ENCODE measurements at regions not wholly inside any gene's neighbourhood (a gene's known extent, or its start where the extent isn't known, plus 50 kb on each side); places are given as distances from the start of the nearest gene placed in this dataset.

DNA sequence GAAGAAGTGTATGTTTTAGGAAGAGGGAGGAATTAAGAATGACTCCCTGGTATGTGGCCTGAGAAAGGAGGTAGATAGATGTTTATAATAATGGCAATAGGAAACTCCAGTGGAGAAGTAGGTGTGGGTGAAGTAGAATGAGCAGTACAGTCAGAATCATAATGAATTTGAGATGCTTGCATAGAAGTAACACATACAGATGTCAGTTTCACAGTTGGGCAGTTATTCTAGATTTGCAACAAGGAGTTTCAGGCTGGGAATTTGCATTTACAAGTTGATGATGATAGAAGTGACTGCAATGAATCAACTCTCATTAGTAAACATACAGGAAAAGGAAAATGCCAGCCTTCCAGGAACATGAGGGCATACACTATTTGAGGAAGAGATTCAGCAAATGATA is 149.0 kb downstream of the SLITRK1 start:
- intact Hi-C loops (cut with micrococcal nuclease; ENCODE audit: unreplicated experiment), result no loop called here
- no peak for DNase-seq (ENCODE audit: low spot score)
- Histone ChIP-seq H3K79me2 (ENCODE audit: insufficient read depth, low read depth, low read length) (no peaks in the 10 kb centered on the region), H4K20me1 (ENCODE audit: insufficient read depth, low read length) (no peaks in the 10 kb centered on the region), H3K4me1 (ENCODE audit: insufficient read depth, low read length, poor library complexity, severe bottlenecking) (no peaks in the 10 kb centered on the region), H2AFZ (ENCODE audit: low read length) (no peak overlapping the region), H3K9me3 (ENCODE audit: low read length) (no peaks in the 10 kb centered on the region), H3K27ac (ENCODE audit: low read depth, low read length, poor library complexity, severe bottlenecking) (no peak overlapping the region), H3K9me2 (ENCODE audit: insufficient read depth, low read length) (no peaks in the 10 kb centered on the region), H3K36me3 (ENCODE audit: insufficient read depth, low read length) (no peaks in the 10 kb centered on the region), H3K4me2 (ENCODE audit: low read length) (no peak overlapping the region), H3K4me3 (ENCODE audit: low read depth, low read length, poor library complexity, severe bottlenecking) (no peak overlapping the region)
- no TSS peak for BruUV-seq (replicated peaks)
- TF ChIP-seq, protein P1, sequence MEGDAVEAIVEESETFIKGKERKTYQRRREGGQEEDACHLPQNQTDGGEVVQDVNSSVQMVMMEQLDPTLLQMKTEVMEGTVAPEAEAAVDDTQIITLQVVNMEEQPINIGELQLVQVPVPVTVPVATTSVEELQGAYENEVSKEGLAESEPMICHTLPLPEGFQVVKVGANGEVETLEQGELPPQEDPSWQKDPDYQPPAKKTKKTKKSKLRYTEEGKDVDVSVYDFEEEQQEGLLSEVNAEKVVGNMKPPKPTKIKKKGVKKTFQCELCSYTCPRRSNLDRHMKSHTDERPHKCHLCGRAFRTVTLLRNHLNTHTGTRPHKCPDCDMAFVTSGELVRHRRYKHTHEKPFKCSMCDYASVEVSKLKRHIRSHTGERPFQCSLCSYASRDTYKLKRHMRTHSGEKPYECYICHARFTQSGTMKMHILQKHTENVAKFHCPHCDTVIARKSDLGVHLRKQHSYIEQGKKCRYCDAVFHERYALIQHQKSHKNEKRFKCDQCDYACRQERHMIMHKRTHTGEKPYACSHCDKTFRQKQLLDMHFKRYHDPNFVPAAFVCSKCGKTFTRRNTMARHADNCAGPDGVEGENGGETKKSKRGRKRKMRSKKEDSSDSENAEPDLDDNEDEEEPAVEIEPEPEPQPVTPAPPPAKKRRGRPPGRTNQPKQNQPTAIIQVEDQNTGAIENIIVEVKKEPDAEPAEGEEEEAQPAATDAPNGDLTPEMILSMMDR (conservative IDR thresholded peaks at IDR 0.05; ENCODE audit: low read length), result no peak
- no peak for TF ChIP-seq EZH2phosphoT487 (IDR thresholded peaks at IDR 0.05; ENCODE audit: borderline replicate concordance, low read depth, low read length)
- ChIA-PET CTCF (ENCODE audit: unreplicated experiment) (no interaction called here), POLR2A (no interaction called here)

DNA sequence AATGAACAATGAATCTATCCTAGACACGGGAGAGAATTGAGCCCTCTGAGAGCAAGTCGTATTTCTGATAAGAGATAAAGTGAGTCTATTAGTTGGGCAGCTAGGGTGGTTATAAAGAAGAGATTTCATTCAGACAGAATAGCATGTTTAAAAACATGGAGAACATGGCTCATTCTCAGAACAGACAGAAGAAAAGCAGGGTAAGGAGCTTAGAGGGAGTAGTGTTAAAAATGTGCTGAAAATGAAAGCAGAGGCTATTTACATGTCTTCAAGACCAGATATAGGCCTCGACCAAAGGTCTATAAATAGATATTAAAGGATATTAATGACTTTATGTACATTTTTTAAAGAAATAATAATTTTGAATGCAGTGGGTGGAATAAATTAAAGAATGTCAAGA is 149.5 kb downstream of the SLITRK1 start:
- Histone ChIP-seq H3K9me2 (ENCODE audit: insufficient read depth, low read length) (no peaks in the 10 kb centered on the region), H3K79me2 (ENCODE audit: insufficient read depth, low read depth, low read length) (no peaks in the 10 kb centered on the region), H3K4me2 (ENCODE audit: low read length) (no peak overlapping the region), H3K4me3 (ENCODE audit: low read depth, low read length, poor library complexity, severe bottlenecking) (no peak overlapping the region), H2AFZ (ENCODE audit: low read length) (no peak overlapping the region), H3K27ac (ENCODE audit: low read depth, low read length, poor library complexity, severe bottlenecking) (no peak overlapping the region), H3K4me1 (ENCODE audit: insufficient read depth, low read length, poor library complexity, severe bottlenecking) (no peaks in the 10 kb centered on the region), H3K36me3 (ENCODE audit: insufficient read depth, low read length) (no peaks in the 10 kb centered on the region), H4K20me1 (ENCODE audit: insufficient read depth, low read length) (no peaks in the 10 kb centered on the region), H3K9me3 (ENCODE audit: low read length) (no peaks in the 10 kb centered on the region)
- POLR2A ChIA-PET, result no interaction called here
- TF ChIP-seq EZH2phosphoT487 (IDR thresholded peaks at IDR 0.05; ENCODE audit: borderline replicate concordance, low read depth, low read length), result no peak
- TF ChIP-seq, protein P1 (conservative IDR thresholded peaks at IDR 0.05; ENCODE audit: low read length), result no peak
- CTCF ChIA-PET (ENCODE audit: unreplicated experiment), result no interaction called here
- DNase-seq (ENCODE audit: low spot score), result no peak
- intact Hi-C loops (cut with micrococcal nuclease; ENCODE audit: unreplicated experiment), result no loop called here
- no TSS peak for BruUV-seq (replicated peaks)

DNA sequence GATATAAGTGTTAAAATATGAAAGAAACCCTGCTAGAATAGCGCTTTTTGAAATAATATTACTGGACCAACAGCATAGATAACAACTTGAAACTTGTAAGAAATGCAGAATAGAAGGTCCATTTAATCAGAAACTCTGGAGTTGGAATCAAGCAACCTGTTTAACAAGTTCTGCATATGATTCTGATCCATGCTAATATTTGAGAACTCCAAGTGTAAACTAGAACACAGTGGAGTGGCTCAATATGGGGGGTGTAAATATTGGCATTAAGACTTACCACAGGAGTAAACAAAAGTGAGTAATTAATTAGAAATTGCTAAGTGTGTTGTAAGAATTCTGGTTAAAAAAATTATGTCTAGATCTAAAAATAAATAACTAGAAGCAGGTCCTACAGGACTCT is 151.2 kb downstream of the SLITRK1 start:
- no TSS peak for BruUV-seq (replicated peaks)
- intact Hi-C loops (cut with micrococcal nuclease; ENCODE audit: unreplicated experiment), result no loop called here
- Histone ChIP-seq H3K27ac (ENCODE audit: low read depth, low read length, poor library complexity, severe bottlenecking) (no peak overlapping the region), H2AFZ (ENCODE audit: low read length) (no peak overlapping the region), H3K4me3 (ENCODE audit: low read depth, low read length, poor library complexity, severe bottlenecking) (no peak overlapping the region), H3K4me2 (ENCODE audit: low read length) (no peak overlapping the region), H3K36me3 (ENCODE audit: insufficient read depth, low read length) (no peaks in the 10 kb centered on the region), H3K79me2 (ENCODE audit: insufficient read depth, low read depth, low read length) (no peaks in the 10 kb centered on the region), H3K9me3 (ENCODE audit: low read length) (no peaks in the 10 kb centered on the region), H3K4me1 (ENCODE audit: insufficient read depth, low read length, poor library complexity, severe bottlenecking) (no peaks in the 10 kb centered on the region), H3K9me2 (ENCODE audit: insufficient read depth, low read length) (no peaks in the 10 kb centered on the region), H4K20me1 (ENCODE audit: insufficient read depth, low read length) (no peaks in the 10 kb centered on the region)
- DNase-seq (ENCODE audit: low spot score), result no peak
- no peak for TF ChIP-seq EZH2phosphoT487 (IDR thresholded peaks at IDR 0.05; ENCODE audit: borderline replicate concordance, low read depth, low read length)
- TF ChIP-seq, protein P1 (conservative IDR thresholded peaks at IDR 0.05; ENCODE audit: low read length), result no peak
- ChIA-PET CTCF (ENCODE audit: unreplicated experiment) (no interaction called here), POLR2A (interaction anchor here (0.6 kb wide), 1 partner anchor 183 kb away, joined by 4 read pairs; no protein-coding TSS in a partner anchor)
